HepG2 (cell line): ENCODE measurements at regions not wholly inside any gene's neighbourhood (a gene's known extent, or its start where the extent isn't known, plus 50 kb on each side); places are given as distances from the start of the nearest gene placed in this dataset.

Experiments used
- ATAC-seq: fragments of 200-7000 bp; cut with Tn5 transposase; 3 replicates; pipeline ENCODE4 v1.9.1; 2020; ENCODE audit warnings: mild to moderate bottlenecking, moderate library complexity
- BruUV-seq: library from RNA; stranded (reverse); fragments of 400-500 nt; replicated peaks from 2 replicates; lab custom pipeline; 2021; lab: Mats Ljungman, UMichigan
- CTCF ChIA-PET: fragments of 300-600 bp; formaldehyde crosslinking; extraction: SDS; loops from one replicate; lab custom pipeline; 2021; ENCODE audit warnings: low total read pairs, inconsistent platforms, low intra/inter-chr PET ratio; lab: Yijun Ruan, JAX
- POLR2A ChIA-PET: fragments of 350-600 bp; sonication (Branson Sonifier 250); formaldehyde crosslinking; loops from one replicate; lab custom pipeline; 2020; ENCODE audit warnings: antibody characterized with exemption, inconsistent platforms; lab: Yijun Ruan, JAX
- DNase-seq: peaks from one replicate; pipeline ENCODE4 v3.0.0-alpha.2; 2015; ENCODE audit warnings: low spot score
- FAIRE-seq: peaks from 3 replicates; lab custom pipeline; 2011; peaks lifted over from hg19 to GRCh38; lab: Jason Lieb, UNC
- H2AFZ ChIP-seq: one replicate; pipeline ENCODE4 v1.6.1; 2011; ENCODE audit warnings: low read length, inconsistent platforms
- H3K27ac ChIP-seq: fragments of 300-600 bp; 3 replicates; pipeline ENCODE4 v1.8.0; 2011; ENCODE audit warnings: mixed run types, mild to moderate bottlenecking, mixed read lengths, low read length, inconsistent platforms; ENCODE audit not compliant: insufficient read depth; ENCODE audit errors: extremely low read length
- H3K27me3 ChIP-seq, 2 experiments: fragments of 200-600 bp in 1 of 2; 2 replicates in 1 of 2; 3 replicates in 1 of 2; pipeline versions ENCODE4 v1.6.0 to v1.8.0; 2011; ENCODE audit warnings: low read length in 2 of 2, mild to moderate bottlenecking in 2 of 2, moderate library complexity in 2 of 2, inconsistent platforms in 1 of 2; ENCODE audit not compliant: insufficient read depth in 2 of 2, control insufficient read depth in 1 of 2
- H3K36me3 ChIP-seq, 2 experiments: fragments of 200-600 bp in 1 of 2; replicated peaks in 1 of 2; 2 replicates in 1 of 2; 3 replicates in 1 of 2; pipeline versions ENCODE4 v1.5.1 to v1.8.0; 2011; ENCODE audit warnings: low read length in 2 of 2, inconsistent platforms in 1 of 2; ENCODE audit not compliant: insufficient read depth in 2 of 2, control insufficient read depth in 1 of 2
- H3K4me1 ChIP-seq: 2 replicates; pipeline ENCODE4 v1.5.1; 2012; ENCODE audit warnings: low read length, inconsistent platforms; ENCODE audit not compliant: insufficient read depth
- H3K4me2 ChIP-seq: 2 replicates; pipeline ENCODE4 v1.6.0; 2011; ENCODE audit warnings: low read depth, low read length, inconsistent platforms
- H3K4me3 ChIP-seq, 3 experiments: fragments of 200-600 bp in 1 of 3; sonication (generic), shearing (Covaris generic) in 1 of 3; replicated peaks in 1 of 3; 2 replicates each; pipeline ENCODE4 v1.5.1; 2011 to 2016; ENCODE audit warnings: low read length in 3 of 3, inconsistent platforms in 2 of 3, low read depth in 2 of 3, mild to moderate bottlenecking in 2 of 3, control low read depth in 1 of 3, mixed read lengths in 1 of 3; ENCODE audit not compliant: insufficient read depth in 1 of 3
- H3K79me2 ChIP-seq: one replicate; pipeline ENCODE4 v1.6.1; 2011; ENCODE audit warnings: low read length, inconsistent platforms; ENCODE audit not compliant: insufficient read depth
- H3K9ac ChIP-seq: 2 replicates; pipeline ENCODE4 v1.6.0; 2011; ENCODE audit warnings: mild to moderate bottlenecking, low read depth, low read length, inconsistent platforms; ENCODE audit not compliant: insufficient read depth
- H3K9me3 ChIP-seq: 2 replicates; pipeline ENCODE4 v1.5.1; 2012; ENCODE audit warnings: mild to moderate bottlenecking, low read length
- H4K20me1 ChIP-seq: 2 replicates; pipeline ENCODE4 v1.6.0; 2011; ENCODE audit warnings: inconsistent platforms, mild to moderate bottlenecking, low read length, moderate library complexity; ENCODE audit not compliant: insufficient read depth
- ADNP ChIP-seq: sonication (generic); formaldehyde crosslinking; IDR thresholded peaks from 2 replicates; pipeline ENCODE4 v1.4.0; 2020; ENCODE audit warnings: missing genetic modification reagents
- ARID3A ChIP-seq: IDR thresholded peaks from 2 replicates; pipeline ENCODE4 v1.6.1; 2012; ENCODE audit warnings: low read depth, low read length, improper control_type of control experiment
- BCL6 ChIP-seq: IDR thresholded peaks from 2 replicates; pipeline ENCODE4 v1.6.1; 2016; ENCODE audit warnings: missing genetic modification reagents, missing compliant biosample characterization
- KAT2B ChIP-seq: fragments of 150-350 bp; IDR thresholded peaks from 2 replicates; pipeline ENCODE4 v1.6.1; 2014; ENCODE audit warnings: low read depth, low read length, borderline replicate concordance
- KMT2A ChIP-seq: sonication (generic); formaldehyde crosslinking; IDR thresholded peaks from 2 replicates; pipeline ENCODE4 v1.4.0; 2020; ENCODE audit warnings: missing genetic modification reagents
- MIXL1 ChIP-seq: IDR thresholded peaks from 2 replicates; pipeline ENCODE4 v1.6.1; 2016
- MTA3 ChIP-seq: sonication (generic); formaldehyde crosslinking; IDR thresholded peaks from 2 replicates; pipeline ENCODE4 v1.4.0; 2020; ENCODE audit warnings: missing genetic modification reagents
- ONECUT2 ChIP-seq: sonication (generic); formaldehyde crosslinking; IDR thresholded peaks from 2 replicates; pipeline ENCODE4 v1.4.0; 2020; ENCODE audit warnings: missing genetic modification reagents
- RARA ChIP-seq: IDR thresholded peaks from 2 replicates; pipeline ENCODE4 v1.6.1; 2016; ENCODE audit warnings: missing genetic modification reagents, missing compliant biosample characterization
- REXO4 ChIP-seq: sonication (generic); formaldehyde crosslinking; IDR thresholded peaks from 2 replicates; pipeline ENCODE4 v1.8.0; 2022; ENCODE audit warnings: missing genetic modification reagents, mild to moderate bottlenecking, borderline replicate concordance
- SIN3A ChIP-seq: IDR thresholded peaks from 2 replicates; pipeline ENCODE4 v1.6.1; 2011; ENCODE audit warnings: low read depth, mild to moderate bottlenecking, control low read depth, low read length, borderline replicate concordance
- SP5 ChIP-seq: IDR thresholded peaks from 2 replicates; pipeline ENCODE4 v1.6.1; 2016; ENCODE audit warnings: low read depth, borderline replicate concordance
- THRA ChIP-seq: sonication (generic); formaldehyde crosslinking; IDR thresholded peaks from 2 replicates; pipeline ENCODE4 v1.4.0; 2020; ENCODE audit warnings: missing genetic modification reagents, borderline replicate concordance
- ZNF225 ChIP-seq: sonication (generic); formaldehyde crosslinking; IDR thresholded peaks from 2 replicates; pipeline ENCODE4 v1.4.0; 2020; ENCODE audit warnings: mild to moderate bottlenecking, missing genetic modification reagents
- ZNF24 ChIP-seq: fragments of 450-650 bp; IDR thresholded peaks from 2 replicates; pipeline ENCODE4 v1.6.1; 2017; ENCODE audit warnings: antibody characterized with exemption, mild to moderate bottlenecking
- ZNF329 ChIP-seq: sonication (generic); formaldehyde crosslinking; IDR thresholded peaks from 2 replicates; pipeline ENCODE4 v1.9.0; 2021; ENCODE audit warnings: low read depth, mild to moderate bottlenecking, missing genetic modification reagents
- ZNF431 ChIP-seq: sonication (generic); formaldehyde crosslinking; IDR thresholded peaks from 2 replicates; pipeline ENCODE4 v1.9.0; 2022; ENCODE audit warnings: missing genetic modification reagents, low read depth, mild to moderate bottlenecking, borderline replicate concordance
- ZSCAN21 ChIP-seq: sonication (generic); formaldehyde crosslinking; IDR thresholded peaks from 2 replicates; pipeline ENCODE4 v1.8.0; 2022; ENCODE audit warnings: mild to moderate bottlenecking, missing genetic modification reagents, moderate library complexity, borderline replicate concordance
- WGBS: methylation state at CpG from one replicate; pipeline ENCODE4 v1.1.6; 2017; ENCODE audit warnings: low lambda C conversion rate; 5-methylcytosine and 5-hydroxymethylcytosine counted together
- in situ Hi-C: cut with HindIII; loops from 2 replicates; pipeline ENCODE4 v1.10.0; 2017; ENCODE audit warnings: low pct_unique_long_range_greater_than_20kb; ENCODE audit not compliant: extremely low pct_ligation_motif_present
- intact Hi-C: fragments of 100-400 bp; cut with micrococcal nuclease; formaldehyde crosslinking; loops from one replicate; pipeline ENCODE4 v1.10.0; 2022; ENCODE audit not compliant: unreplicated experiment
- TF ChIP-seq, protein P1 (sequence below): sonication (generic); formaldehyde crosslinking; conservative IDR thresholded peaks from 2 replicates; pipeline ENCODE4 v1.4.0; 2020; ENCODE audit warnings: missing genetic modification reagents
- TF ChIP-seq, protein P2 (sequence below): sonication (generic); formaldehyde crosslinking; conservative IDR thresholded peaks from 2 replicates; pipeline ENCODE4 v1.8.0; 2022; ENCODE audit warnings: low read depth, missing genetic modification reagents

DNA sequence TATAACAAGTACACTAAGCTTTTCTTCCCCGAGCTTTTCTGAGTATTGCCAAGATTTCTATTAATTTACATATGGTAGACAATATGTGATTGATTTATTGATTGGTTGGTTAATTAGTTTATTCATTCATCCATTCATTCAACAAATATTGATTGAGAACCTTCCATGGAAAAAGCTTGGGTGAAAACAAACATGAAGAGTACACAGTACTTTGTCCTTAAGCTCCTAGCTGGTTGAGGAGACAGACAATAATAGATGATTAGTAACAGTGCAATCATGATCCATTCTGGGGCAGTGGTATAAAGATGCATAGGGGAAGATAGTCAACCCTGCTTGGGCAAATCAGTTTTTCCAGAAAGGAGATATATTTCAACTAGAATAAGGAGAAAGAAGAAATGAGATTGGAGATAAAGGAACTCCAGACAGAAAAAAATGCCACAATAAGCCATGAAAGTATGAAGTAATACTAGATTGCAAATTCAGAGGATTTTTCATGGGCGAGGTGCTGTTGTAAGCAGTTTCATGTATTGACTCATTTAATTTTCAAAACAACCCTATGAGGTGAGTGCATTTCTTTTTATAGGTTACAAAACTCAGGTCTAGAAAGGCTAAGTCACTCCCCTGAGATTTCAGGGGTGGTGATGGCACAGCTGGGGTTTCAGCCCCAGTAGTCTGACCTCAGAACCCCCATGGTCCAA lies 129.5 kb downstream of the RND3 start:
- POLR2A ChIA-PET: no interaction called here
- 2% methylated on average over 2 of the region's 2 CpGs for WGBS
- BruUV-seq: no TSS peak
- no peak overlapping the region for H3K4me2 ChIP-seq
- no peak overlapping the region for H3K27ac ChIP-seq
- no peak overlapping the region for H3K9ac ChIP-seq
- peaks cover 88% of the 10 kb centered on the region for H3K9me3 ChIP-seq
- DNase-seq (no peak), FAIRE-seq (no peak), ATAC-seq (peak; percentile 62)
- H2AFZ ChIP-seq: no peak overlapping the region
- in situ Hi-C loops (no loop called here), intact Hi-C loops (no loop called here)
- CTCF ChIA-PET: no interaction called here
- H3K4me1 ChIP-seq: peaks cover 7% of the 10 kb centered on the region; the same call in 1 of the 2 replicates
- no peaks in the 10 kb centered on the region for H3K27me3 ChIP-seq
- no peaks in the 10 kb centered on the region for H3K36me3 ChIP-seq
- no peaks in the 10 kb centered on the region for H4K20me1 ChIP-seq
- H3K79me2 ChIP-seq: no peaks in the 10 kb centered on the region
- no peak overlapping the region for H3K4me3 ChIP-seq
- TF ChIP-seq ZNF329 (CRISPR knock-in tag): no peak
- peak; percentile 89 for TF ChIP-seq KAT2B
- TF ChIP-seq ZNF24: 0 out of 2 replicates have a peak, but pooled peaks have one; percentile 46
- no peak for TF ChIP-seq THRA (CRISPR knock-in tag)
- peak; percentile 46; the same call in 1 of the 2 replicates for TF ChIP-seq ONECUT2 (CRISPR knock-in tag)
- no peak for TF ChIP-seq ZNF225 (CRISPR knock-in tag)
- no peak for TF ChIP-seq RARA (CRISPR knock-in tag)
- TF ChIP-seq SIN3A: no peak
- 0 out of 2 replicates have a peak, but pooled peaks have one; percentile 28 for TF ChIP-seq ARID3A
- TF ChIP-seq, protein P1, sequence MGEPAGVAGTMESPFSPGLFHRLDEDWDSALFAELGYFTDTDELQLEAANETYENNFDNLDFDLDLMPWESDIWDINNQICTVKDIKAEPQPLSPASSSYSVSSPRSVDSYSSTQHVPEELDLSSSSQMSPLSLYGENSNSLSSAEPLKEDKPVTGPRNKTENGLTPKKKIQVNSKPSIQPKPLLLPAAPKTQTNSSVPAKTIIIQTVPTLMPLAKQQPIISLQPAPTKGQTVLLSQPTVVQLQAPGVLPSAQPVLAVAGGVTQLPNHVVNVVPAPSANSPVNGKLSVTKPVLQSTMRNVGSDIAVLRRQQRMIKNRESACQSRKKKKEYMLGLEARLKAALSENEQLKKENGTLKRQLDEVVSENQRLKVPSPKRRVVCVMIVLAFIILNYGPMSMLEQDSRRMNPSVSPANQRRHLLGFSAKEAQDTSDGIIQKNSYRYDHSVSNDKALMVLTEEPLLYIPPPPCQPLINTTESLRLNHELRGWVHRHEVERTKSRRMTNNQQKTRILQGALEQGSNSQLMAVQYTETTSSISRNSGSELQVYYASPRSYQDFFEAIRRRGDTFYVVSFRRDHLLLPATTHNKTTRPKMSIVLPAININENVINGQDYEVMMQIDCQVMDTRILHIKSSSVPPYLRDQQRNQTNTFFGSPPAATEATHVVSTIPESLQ: no peak
- TF ChIP-seq, protein P2, sequence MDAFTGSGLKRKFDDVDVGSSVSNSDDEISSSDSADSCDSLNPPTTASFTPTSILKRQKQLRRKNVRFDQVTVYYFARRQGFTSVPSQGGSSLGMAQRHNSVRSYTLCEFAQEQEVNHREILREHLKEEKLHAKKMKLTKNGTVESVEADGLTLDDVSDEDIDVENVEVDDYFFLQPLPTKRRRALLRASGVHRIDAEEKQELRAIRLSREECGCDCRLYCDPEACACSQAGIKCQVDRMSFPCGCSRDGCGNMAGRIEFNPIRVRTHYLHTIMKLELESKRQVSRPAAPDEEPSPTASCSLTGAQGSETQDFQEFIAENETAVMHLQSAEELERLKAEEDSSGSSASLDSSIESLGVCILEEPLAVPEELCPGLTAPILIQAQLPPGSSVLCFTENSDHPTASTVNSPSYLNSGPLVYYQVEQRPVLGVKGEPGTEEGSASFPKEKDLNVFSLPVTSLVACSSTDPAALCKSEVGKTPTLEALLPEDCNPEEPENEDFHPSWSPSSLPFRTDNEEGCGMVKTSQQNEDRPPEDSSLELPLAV (CRISPR knock-in tag): no peak
- TF ChIP-seq KMT2A (CRISPR knock-in tag): no peak
- no peak for TF ChIP-seq SP5
- TF ChIP-seq MIXL1 (CRISPR knock-in tag): peak; percentile 53; the same call in 1 of the 2 replicates
- no peak for TF ChIP-seq BCL6 (CRISPR knock-in tag)
- TF ChIP-seq MTA3 (CRISPR knock-in tag): no peak
- no peak for TF ChIP-seq ADNP (CRISPR knock-in tag)
- TF ChIP-seq REXO4 (CRISPR knock-in tag): no peak
- no peak for TF ChIP-seq ZNF431 (CRISPR knock-in tag)
- no peak for TF ChIP-seq ZSCAN21
